GM20000 (cell line): ENCODE measurements at regions not wholly inside any gene's neighbourhood (a gene's known extent, or its start where the extent isn't known, plus 50 kb on each side); places are given as distances from the start of the nearest gene placed in this dataset.

Experiments used
- DNase-seq: peaks from one replicate; pipeline ENCODE4 v3.0.0; 2012; ENCODE audit warnings: low spot score
- TF ChIP-seq, protein P1 (sequence below): IDR thresholded peaks from 2 replicates; pipeline ENCODE4 v1.5.1; 2012; ENCODE audit warnings: mild to moderate bottlenecking, control low read depth; ENCODE audit errors: extremely low read depth, missing control alignments

DNA sequence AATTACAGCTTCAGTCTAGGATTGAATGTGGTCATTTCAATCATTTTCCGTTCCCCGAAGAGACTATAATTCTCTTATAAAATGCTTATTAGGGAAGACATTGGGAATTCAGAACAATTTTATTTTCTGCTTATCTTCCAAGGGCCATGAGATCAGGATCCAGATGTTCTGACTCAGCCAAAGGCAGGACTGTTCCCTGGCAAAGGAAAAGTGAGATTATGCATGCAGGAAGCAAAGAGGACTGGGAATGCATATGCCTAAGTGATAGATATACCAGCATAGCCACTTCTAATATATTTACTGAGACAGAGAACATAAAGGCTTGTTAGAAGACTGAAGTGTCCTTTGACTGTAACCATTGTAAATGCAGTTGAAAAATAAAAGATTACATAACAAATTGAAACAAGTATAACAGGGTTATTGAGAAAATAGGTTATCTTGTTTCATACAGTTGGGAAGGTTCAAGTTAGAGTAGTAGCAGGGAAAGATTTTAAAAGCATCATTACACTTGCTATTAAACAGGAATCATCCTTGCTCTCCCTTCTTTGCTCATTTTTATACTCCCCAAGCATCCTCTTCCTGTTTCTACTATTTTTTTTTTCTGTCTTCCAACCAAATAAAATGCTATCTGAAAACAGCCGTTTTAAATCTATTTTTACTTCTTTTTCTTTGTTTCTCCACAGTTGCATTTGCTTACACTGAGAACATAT is 439.6 kb upstream of the ADAMTS5 start:
- DNase-seq: no peak
- TF ChIP-seq, protein P1, sequence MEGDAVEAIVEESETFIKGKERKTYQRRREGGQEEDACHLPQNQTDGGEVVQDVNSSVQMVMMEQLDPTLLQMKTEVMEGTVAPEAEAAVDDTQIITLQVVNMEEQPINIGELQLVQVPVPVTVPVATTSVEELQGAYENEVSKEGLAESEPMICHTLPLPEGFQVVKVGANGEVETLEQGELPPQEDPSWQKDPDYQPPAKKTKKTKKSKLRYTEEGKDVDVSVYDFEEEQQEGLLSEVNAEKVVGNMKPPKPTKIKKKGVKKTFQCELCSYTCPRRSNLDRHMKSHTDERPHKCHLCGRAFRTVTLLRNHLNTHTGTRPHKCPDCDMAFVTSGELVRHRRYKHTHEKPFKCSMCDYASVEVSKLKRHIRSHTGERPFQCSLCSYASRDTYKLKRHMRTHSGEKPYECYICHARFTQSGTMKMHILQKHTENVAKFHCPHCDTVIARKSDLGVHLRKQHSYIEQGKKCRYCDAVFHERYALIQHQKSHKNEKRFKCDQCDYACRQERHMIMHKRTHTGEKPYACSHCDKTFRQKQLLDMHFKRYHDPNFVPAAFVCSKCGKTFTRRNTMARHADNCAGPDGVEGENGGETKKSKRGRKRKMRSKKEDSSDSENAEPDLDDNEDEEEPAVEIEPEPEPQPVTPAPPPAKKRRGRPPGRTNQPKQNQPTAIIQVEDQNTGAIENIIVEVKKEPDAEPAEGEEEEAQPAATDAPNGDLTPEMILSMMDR: no peak

DNA sequence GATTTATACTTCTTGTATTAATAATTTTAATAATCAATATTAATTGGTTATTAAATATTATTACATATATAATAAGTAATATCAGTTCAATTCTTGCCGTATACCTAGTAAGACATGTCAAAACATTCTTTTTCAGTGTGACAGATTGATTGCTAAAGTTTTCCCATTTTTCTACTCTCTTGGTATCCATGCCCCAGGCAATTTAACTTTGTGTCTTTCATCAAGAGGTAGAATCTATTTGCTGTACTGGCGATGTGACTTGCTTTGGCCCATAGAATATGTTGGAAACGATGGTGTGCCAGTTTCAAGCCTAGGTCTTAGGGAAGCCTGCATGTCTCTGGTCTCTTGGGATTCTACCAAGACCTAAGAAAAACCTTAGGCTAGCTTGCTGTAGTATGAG is 436.1 kb upstream of the ADAMTS5 start:
- no peak for DNase-seq
- TF ChIP-seq, protein P1: no peak

DNA sequence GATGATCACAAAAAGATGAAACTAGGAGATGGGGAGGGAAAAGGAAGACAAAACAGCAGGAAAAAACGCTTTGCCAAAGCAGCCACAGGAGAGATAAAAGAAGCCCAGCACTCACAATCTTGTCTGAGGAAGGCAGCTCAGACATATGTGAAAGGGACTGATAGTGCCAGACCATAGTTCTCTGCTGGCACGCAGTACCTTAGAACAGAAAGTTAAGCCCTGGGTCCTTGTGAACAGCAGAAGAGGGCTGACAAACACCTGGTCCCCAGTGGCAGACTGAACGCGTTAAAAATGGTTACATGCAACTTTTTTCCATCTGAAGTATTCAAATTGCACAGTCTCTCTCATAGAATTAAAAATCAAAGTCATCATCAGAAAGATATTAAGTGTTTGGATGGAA is 433.2 kb upstream of the ADAMTS5 start:
- TF ChIP-seq, protein P1: no peak
- DNase-seq: no peak

DNA sequence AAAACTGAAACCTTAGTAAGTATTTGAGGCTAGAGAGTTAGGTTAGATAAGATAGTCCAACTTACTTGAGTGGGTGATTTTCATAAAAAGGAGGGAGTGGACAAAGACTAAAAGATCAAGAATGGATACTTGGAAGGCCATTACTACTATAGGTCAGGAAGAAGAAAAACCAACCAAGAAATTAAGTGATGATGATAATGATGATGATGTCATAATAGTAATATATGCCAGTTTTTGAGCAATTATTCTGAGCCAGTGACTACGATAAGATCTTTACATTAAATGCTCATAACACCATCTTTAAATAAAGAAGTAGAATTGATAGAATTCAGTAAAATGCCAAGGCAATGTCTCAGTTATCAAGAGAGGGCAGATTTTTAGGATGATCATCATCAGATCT is 430.7 kb upstream of the ADAMTS5 start:
- DNase-seq: no peak
- TF ChIP-seq, protein P1: no peak

DNA sequence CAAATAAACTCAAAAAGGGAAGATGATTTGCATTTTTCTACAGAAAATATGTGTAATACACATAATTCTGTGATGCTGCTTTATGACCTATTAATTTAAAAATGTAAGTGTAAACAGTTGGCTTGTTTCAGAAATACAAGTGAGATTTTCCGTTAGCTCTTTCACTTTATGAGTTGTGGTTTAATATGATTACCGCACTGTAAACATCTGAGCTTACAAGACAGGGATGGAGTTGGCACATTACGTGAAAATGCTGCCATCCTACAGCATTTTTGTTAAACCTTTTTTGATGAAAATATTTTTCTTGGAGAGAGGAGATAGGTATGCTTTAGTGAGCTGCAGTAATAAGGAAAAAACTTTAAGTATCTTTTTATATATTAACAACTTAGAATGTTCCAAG is 426.8 kb upstream of the ADAMTS5 start:
- DNase-seq: no peak
- TF ChIP-seq, protein P1: no peak

DNA sequence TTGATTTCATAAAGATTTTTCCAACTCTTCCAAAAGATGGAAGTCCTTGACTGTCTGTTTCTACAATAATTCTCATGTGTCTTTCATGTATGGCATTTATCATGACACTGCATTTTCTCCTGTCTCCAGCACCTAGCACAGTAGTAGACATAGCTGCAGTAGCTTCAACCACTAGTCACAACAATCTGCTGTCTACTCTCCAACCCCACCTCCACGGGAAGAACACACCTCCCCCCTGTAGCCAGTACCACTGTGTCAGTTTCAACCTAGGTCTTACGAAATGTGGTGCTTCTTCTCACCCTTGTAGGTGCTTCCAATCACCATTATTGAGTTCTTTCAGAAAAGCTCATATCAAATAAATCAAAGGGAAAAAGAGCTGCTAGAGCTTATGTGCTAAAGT is 425.1 kb upstream of the ADAMTS5 start:
- TF ChIP-seq, protein P1: no peak
- no peak for DNase-seq

DNA sequence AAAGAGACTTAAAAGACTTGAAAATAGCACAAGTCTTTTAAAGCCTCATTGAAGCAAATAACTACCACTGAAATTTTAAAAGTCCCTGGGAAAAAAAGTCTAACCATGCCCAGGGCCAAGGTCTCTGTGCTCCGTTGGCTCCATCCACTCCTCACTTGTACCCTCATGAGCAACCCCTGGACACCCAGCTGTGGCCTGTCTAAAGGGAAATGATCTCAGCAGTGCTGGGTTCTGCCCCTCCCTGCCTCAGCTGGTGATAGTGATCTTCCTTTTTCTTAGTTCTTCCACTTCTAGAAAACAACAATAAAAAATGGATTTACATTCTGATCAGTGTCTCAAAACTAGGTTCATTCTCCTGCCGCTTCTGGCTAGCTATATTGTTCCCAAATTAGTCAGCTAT is 423.5 kb upstream of the ADAMTS5 start:
- TF ChIP-seq, protein P1: no peak
- DNase-seq: no peak
